HG03521 (cell line): ENCODE measurements at regions not wholly inside any gene's neighbourhood (a gene's known extent, or its start where the extent isn't known, plus 50 kb on each side); places are given as distances from the start of the nearest gene placed in this dataset.

Experiments used
- ATAC-seq: cut with Tn5 transposase; IDR thresholded peaks from one replicate; pipeline ENCODE4 v1.9.1; 2021; ENCODE audit warnings: mild to moderate bottlenecking, moderate library complexity; ENCODE audit not compliant: unreplicated experiment

DNA sequence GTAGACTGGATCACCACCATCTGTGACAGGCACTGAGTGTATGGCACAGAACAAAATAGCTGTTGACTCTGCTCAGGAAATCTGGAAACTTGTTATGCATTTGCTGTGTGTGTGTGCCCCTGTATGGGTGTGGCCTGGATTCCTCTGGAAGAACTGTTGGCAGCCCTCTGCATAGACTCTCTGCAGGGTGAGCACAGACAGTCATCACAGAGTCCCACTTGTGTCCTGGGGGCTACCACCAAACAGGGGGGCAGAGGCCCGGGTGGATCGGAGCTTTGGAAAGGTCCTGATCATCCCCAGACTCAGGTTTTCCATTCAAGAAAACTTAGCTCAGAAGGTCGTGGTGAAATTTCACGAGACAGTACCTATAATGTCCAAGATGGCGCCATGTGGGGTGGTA is 258.6 kb downstream of the SOX11 start:
- ATAC-seq, result no peak

DNA sequence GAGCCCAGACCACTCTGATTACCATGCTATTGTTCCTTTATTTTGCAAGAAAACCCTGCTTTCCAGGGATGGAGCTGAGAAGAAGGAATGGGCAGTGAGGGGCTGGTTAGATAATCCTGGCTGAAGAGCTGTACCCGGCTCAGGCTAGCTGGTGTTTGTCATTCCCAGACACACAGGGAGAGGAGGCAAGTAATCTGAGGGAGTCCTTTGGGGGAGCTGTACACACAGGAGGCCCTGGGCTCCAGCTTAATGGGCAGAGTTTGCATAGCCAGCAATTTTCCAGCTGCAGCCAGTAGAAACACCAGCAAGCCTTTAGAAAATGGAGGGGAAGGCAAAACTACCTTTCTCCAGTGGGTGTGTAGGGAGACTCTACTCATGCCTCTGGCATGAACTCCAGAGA is 259.3 kb downstream of the SOX11 start:
- no peak for ATAC-seq

DNA sequence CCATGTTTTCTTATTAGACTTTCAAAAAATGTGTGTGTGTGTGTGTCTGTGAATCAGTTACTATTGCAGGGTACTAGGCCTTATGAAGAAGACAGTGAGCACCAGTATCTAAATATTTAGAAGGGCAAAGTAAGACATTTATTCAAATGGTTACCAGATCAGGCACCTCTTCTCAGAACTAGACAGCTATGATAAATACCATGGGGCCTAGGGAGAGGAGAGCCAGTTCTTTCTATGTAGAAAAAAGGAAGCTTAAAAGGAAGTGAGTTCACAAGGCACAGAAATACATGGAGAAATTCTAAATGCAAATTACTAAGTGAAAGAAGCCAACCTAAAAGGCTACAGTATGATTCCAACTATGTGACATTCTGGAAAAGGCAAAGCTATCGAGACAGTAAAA is 261.3 kb downstream of the SOX11 start:
- ATAC-seq, result no peak

DNA sequence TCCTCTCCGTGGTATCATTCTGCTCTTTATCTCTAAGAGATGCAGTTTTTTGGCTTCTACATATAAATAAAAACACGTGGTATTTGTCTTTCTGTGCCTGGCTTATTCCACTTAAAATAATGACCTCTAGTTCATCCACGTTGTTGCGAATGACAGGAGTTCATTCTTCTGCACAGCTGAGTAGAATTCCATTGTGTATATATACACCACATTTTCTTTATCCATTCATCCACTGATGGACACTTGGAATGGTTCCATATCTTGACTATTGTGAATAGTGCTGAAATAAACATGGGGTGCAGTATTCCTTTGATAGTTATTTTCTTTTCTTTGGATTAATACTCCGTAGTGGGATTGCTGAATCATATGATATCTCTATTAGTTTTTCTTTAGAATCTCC is 262.3 kb downstream of the SOX11 start:
- no peak for ATAC-seq

DNA sequence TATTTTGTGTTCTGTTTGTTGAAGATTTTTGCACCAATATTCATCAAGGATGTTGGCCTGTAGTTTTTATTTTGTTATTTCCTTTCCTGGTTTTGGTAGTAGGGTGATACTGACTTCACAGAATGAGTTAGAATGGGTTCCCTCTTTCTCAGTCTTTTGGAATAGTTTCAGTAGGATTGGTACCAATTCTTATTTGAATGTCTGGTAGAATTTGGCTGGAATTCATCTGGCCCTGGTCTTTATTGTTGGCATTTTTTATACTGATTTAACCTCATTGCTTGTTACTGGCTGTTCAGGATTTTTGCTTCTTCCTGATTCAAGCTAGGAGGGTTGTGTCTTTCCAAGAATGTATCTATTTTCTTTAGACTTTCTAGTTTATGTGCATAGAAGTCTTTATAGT is 263.7 kb downstream of the SOX11 start:
- ATAC-seq, result no peak

DNA sequence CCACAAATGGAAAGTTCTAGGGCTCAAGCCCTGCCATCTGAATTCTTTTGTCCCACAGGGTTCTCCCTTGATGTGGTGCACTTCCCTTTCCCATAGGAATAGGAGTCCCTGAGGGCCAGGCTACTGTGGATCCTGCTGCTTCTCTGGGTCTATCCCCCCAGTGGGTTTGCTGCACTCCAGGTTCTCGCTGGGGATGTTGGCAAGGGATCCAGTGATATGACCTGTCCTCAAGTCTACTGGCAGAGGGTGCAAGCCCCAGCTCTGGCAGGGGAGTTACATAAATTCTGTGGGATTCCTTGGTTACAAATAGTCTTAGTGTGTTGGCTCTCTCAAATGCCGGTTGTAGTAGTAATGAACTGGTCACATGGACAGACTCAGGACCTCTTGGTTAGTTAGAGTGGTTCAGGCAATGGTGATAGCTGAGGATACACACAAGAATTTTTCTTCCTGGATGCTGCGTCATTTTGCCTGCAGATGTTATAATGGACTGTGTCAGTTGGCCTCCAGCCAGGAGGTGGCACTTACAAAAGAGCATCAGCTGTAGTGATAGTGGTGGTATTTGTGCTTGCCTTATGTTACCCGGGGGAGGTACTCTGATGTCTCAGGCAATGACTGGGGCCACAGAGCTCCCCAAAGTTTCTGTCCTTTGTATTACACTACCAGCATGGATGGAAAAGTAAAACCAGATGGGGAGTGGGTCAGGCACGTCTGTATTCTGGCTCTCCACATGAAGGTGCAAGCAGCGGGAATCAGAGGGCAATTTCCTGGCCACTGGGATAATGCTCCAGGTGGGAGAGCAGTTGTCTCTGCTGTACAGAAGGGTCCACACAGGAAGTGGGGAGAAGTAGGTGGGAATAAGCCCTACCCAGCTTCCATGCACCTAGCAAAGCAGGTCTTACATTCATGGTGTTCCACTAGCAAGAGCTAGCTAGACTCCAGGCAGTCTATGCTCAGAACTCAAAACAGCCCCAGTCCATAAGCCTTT is 267.9 kb downstream of the SOX11 start:
- ATAC-seq, result no peak

DNA sequence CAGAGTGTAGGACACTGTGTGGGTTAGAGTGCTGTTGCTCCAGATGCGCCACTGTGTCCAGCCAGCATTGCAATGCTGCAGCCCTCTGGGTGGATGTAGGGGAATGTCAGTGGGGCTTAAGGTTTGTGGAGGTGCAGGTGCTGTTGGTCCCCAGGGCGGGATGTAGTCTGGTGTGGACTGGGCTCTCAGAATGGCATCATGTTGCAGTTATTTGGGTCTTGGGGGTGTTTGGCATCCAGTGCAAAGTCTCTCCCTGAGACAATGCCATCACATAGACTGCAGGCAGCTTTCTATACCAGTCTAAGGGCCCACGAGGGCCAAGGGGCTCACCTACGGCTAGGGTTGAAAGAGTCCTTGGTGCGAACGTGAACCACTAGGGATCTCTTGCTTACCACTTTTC is 275.3 kb downstream of the SOX11 start:
- no peak for ATAC-seq

DNA sequence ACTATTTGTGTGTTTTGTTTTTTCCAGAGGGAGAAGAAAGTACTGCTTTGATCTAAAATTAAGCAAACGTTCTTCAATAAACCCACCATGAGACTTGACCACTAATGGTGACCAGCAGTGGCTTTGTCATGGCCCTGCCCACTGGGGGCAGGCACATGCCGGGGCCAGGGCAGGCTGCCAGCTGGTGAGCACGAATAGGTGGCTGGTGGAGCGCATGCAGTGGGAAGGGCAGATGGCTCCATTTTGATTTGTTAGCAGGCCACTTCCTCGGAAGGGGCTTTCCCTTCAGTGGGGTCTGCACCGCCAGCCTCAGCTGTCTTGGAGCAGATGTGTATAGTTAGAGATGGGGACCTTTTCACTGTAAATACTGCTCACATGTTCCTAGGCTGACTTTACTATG is 277.1 kb downstream of the SOX11 start:
- ATAC-seq, result no peak

DNA sequence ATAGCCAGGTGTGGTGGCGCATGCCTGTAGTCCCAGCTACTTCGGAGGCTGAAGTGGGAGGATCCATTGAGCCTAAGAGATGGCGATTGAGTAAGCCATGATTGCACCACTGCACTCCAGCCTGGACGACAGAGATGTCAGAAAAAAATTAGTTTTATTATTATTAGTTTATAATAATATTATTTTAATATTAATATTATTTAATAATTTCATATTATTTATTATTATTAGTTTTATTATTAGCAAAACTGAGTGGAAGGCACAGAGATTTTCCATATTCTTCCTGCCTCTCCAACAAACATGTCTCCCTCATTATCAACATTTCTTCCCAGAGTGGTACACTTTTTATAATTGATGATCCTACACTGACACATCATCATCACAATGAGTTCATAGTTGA is 278.2 kb downstream of the SOX11 start:
- ATAC-seq, result no peak

DNA sequence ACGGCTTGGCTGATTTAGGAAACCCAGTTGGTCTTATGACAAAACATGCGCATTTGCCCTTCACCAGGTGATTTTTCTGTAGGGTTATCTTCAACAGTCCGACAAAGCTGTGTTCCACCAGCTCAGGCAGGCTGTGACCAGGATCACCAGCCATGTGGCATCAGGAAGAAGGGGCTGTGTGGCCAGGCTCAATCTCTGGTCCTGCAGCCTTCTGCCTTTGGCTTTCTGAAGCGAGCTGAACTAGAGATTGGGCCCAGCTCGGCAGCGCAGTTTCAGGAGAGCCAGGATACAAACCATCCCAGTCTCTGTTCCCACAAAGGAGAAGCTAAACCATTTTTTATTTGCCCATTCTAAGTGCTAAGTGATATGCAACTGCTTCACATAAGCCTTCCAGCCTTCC is 282.3 kb downstream of the SOX11 start:
- no peak for ATAC-seq

DNA sequence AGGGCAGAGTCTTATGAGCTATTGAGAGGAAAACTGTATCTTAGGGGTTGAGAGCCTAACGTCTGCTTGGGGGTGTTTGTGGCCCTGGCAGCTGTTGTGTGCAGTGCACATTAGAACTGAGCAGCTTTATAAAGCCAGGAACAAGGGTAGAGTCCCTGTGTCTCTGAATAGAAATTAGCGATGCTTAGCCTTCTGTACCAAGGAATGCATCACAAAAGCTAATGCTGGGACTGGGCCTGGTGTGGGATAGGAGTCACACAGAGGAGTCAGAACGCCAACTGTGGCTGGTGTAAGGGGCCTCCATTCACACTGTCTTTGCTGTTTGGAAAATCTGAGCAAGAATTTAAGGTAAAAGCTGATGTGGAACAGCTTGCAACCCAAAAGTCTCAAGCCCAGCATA is 283.2 kb downstream of the SOX11 start:
- ATAC-seq, result no peak

DNA sequence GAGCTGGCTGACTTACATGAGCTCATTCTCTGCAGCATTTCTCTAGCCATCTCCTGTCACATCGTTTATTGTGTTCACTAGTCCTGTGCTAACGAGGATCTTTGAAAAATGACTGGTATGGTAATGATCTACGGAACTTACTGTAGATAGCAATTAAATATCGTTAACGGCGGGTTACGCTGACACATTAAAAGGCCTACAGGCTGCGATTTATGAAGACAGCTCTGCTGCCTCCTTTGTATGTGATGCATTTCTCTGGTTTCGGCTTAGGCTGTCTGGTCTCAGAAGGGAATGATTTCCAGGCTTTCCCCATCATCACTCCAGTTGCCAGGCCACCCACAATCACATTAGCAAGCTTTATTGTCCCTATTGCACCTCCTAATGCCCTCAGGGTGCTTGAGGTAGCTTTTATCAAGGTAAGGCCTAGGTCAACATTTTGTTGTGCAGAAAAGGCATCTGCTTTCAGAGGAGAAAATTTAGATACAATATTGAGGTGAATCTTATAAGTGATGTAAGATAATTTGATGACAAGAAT is 284.4 kb downstream of the SOX11 start:
- no peak for ATAC-seq

DNA sequence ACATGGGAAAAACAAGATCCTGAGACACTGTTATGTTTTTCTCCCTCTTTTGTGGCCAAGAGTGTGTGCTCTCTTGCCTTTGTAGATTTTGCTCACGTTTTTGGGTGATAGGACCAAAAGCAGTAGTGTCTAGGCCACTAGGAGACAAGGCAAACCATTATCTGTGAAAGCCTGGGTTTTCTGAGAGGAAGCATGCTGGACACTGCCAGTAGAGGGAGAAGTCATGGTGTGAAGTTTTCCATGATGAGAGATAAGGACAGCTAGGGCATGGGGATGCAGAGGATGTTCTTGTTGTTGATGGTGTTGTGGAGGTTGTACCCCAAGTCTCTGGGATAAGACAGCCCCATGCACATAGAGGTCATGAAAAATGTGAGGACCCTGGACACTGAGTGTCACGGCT is 285.3 kb downstream of the SOX11 start:
- ATAC-seq, result no peak

DNA sequence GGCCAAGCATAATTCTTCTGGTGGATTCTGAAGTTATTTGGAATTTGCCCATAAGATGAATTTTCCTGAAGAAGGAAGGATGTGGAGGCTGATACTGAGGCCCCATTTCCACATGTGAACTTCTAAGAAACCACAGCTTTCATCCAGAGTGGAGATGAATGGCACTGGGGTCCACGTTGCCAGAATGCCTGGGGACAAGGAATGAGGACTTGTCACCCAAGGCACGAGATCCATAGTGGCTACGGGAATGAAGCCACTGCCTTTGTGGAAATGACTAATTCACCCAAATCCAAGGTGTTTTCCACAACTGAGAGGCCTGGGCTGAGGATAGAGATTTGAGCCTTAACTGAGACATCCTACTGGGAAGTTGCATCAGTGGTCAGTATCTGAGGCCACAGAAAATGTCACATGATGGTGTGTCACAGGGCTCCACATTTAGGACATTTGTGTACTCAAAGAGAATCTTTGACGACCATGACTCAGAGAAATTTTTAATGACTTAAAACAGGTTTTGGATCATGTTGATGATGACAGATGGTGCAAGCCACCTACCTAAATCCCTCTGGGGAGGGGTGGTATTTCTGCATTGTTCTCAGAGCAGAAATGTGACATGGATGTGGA is 286.1 kb downstream of the SOX11 start:
- ATAC-seq, result no peak

DNA sequence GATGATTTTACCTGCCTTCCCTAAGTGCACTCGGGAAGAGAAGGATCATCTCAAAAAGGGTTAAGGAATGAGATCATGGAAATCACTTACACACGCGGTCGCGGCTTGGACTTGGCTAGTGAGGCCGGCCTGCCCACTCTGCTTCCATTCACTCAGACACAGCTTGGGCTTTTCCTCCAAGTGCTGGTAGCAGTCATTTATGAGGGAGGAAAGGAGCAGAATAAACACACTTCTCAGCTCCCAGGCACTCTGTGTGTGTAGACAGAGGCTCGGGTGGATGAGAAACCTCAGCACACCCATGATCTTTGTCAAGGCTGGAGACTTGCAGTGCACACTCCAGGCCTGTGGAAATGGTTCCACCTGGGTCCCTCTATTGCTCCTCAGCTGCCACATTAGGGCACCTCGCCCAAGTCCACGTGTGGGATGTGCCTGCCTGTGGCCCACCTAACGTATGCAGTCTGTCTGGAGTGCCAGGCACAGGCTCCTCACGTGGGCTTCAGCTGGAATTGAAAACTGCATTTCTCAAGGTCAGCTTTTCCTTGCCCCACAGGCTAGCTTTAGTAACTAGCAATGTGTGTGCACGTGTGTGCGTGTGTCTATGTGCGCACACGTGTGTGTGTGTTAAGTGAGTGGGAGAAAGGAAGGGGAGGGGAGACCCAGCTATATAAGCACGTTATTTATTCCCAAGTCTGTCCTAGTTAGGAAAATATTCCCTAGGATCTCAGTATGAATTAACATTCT is 288.4 kb downstream of the SOX11 start:
- ATAC-seq, result no peak

DNA sequence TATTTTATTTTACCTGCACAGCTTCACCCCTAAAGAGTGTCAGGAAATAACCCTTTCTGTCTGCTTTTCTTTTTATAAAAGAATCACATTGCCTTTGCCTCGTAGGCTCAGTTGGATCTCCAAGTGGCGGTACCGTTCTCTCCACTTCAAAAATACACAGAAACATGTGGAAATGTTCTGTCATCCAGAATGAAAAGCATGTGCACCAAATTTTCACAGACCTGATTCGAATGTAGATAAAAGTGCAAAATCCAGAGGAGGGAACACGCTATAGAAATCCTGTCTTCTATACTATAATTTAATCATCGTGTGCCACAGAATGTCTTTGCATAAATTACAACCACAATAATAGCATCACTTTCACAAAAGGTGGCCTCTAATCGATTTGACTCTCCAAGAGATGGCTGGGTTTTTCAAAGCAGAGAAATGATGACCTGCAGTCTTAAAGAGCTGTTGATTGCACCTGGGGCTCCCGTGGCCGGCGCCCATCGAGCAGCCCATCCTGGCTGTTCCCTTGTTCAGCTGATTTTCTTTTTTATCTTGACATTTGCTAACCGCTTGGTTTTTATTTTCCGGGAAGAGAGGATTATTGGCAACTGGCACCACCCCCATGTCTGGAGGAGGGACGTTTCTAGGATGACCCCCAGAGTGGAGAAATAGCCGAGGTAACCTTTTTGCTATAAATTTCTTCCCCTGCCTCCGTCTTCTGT is 290.2 kb downstream of the SOX11 start:
- no peak for ATAC-seq

DNA sequence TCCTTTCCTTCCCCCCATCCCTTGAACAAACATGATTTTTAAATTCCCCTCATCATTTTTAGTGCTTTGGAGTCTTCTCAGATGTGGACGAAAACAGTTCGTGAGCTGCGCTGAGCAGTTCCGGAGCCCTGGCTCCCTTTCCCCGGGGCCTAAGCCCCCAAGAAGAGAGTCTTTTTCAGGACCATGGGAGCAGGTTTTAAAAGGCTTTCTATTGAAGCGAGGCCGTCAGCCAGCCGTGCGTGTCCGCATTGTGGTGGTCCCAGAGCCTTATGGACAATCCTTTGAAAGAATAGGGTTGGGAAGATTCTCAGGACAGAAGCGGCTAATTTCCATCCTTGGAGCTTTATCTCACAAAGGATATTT is 290.7 kb downstream of the SOX11 start:
- ATAC-seq, result no peak

DNA sequence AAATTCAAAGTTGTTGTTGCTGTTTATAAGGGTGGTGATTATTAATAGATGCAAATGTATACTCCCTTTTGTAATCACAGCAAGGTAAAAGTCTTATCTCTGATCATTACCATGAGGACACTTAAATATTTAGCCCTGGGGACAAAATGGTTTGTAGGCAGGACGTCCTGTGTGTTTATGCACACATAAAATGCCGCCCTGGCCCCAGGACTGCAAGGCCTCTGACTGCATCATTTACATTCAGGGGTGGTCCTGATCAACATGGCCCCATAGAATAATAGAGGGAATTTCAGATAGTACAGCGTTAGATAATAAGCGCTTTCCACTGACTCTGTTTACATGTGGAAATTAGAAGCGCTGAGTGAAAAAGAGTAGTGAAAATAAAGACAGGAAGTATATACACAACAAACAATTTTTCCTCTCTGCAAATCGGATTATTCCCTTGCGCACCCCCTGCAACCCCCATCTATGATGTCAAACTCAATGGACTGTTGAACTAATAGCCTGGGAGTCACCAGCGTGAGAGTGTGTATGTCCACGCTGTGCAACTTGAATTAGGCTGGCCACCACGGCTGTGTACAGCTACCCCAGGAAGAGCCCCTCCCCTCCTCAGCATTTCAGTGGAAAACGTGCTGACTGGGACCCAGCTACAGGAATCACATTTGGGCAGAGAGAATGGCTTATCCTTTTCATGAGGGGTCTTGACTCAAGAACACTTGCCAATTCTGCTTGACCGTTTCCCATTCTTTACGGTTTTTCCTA is 291.5 kb downstream of the SOX11 start:
- no peak for ATAC-seq

DNA sequence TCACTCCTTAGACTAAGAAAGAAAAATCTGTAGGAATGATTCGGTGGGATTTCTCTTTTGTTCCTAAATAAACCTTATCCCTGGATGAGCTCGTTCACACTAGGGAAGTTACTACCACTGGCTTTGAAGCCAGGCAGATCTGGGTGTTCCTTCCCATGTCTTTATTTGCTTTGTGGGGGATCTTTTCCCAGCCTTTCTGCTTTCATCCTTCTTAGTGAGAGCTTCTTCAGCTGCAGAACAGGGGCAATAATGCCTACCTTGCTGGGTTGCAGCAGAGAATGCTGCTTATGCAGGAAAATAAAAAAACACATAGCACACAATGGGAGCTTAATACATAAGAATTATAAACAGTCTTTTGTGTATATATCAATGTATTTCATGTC is 292.1 kb downstream of the SOX11 start:
- ATAC-seq, result no peak

DNA sequence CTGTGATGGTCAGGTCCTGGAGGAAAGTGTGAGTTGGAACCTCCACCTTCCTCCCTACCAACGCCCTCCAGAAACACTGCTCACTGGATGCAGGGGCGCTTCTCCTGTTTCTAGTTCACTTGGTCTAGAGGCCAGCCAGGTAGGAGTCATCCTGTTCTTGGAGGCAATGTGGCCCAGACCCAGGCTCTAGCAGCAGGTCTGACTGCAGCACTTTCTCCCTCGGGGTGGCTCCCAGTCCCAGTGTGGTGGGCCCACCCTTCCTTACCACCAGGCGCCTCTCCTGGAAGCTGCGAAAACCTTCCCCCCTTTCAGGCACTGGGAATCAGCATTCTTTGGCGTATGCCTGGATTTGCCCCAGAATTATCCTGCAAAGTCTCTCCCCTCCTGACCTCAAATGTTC is 292.8 kb downstream of the SOX11 start:
- no peak for ATAC-seq
